Activated naive CD8-positive, alpha-beta T cell (primary cell): ENCODE measurements at regions not wholly inside any gene's neighbourhood (a gene's known extent, or its start where the extent isn't known, plus 50 kb on each side); places are given as distances from the start of the nearest gene placed in this dataset.

ENCODE experiments used
- H3K27ac Mint-ChIP-seq: one replicate; pipeline ENCODE4 v1.8.0; 2021; ENCODE audit warnings: mixed read lengths
- H3K27me3 Mint-ChIP-seq: one replicate; pipeline ENCODE4 v1.8.0; 2021; ENCODE audit warnings: mixed read lengths
- H3K36me3 Mint-ChIP-seq: one replicate; pipeline ENCODE4 v1.8.0; 2021; ENCODE audit warnings: mixed read lengths
- H3K4me1 Mint-ChIP-seq: one replicate; pipeline ENCODE4 v1.8.0; 2021; ENCODE audit warnings: low read depth, mixed read lengths
- H3K4me3 Mint-ChIP-seq: one replicate; pipeline ENCODE4 v1.8.0; 2021; ENCODE audit warnings: mild to moderate bottlenecking, mixed read lengths
- H3K9me3 Mint-ChIP-seq: one replicate; pipeline ENCODE4 v1.8.0; 2021; ENCODE audit warnings: low read depth, mixed read lengths

DNA sequence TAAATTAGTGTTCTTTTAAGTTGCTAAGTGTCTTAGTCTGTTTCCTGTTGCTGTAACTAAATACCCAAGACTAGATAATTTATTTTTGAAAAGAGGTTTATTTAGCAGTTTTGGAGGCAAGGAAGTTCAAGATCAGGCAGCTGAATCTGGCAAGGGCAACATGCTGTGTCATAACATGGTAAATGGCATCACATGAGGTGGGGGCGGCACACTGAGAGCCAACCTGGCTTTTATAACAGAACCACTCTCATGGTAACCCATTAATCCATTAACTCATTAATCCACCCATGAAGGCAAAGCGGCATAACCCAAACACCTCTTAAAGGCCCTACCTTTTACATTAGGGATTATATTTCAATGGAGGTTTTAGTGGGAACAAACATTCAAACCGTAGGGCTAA is 182.2 kb upstream of the GATB start:
- Mint-ChIP-seq H3K4me1 (peaks cover 21% of the 10 kb centered on the region), H3K9me3 (peaks cover 6% of the 10 kb centered on the region)

DNA sequence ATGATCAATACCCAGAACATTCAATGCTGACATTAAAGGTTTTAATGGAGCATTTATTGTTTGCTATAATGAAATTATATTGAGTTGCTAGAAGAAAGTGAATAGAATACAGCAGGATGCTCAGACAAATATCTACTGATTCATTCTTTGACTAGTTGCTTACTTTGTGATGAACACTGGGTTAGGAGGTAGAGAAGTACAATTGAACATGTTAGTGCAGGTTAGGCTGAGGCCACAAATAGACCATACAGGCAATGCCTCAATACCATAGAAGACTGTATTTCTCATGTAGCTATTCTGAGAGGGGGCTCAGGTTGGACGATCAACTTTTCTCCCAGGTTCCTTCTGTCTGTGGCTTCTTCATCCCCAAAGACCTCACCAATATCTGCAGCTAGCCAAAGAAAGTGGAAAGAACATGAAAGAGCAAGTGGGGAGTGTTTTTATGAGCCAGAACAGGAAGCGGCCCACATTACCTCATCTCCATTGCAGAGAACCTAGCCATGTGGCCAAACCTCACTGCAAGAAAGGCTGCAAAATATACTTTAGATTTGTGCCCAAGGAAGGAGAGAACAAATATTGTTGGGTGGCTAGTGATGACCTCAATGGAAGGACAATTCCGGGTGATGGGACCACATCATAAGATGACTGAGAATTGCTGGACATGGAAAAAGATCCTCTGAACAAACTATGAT is 180.3 kb upstream of the GATB start:
- Mint-ChIP-seq H3K4me1 (peaks cover 21% of the 10 kb centered on the region), H3K27me3 (no peaks in the 10 kb centered on the region), H3K27ac (peak overlapping the region; percentile 23), H3K4me3 (no peak overlapping the region), H3K9me3 (peaks cover 5% of the 10 kb centered on the region), H3K36me3 (peaks cover 16% of the 10 kb centered on the region)

More for the DNA sequence above, 182.2 kb upstream of the GATB start:
- Mint-ChIP-seq H3K36me3 (peaks cover 22% of the 10 kb centered on the region), H3K27me3 (no peaks in the 10 kb centered on the region), H3K27ac (no peak overlapping the region), H3K4me3 (no peak overlapping the region)

DNA sequence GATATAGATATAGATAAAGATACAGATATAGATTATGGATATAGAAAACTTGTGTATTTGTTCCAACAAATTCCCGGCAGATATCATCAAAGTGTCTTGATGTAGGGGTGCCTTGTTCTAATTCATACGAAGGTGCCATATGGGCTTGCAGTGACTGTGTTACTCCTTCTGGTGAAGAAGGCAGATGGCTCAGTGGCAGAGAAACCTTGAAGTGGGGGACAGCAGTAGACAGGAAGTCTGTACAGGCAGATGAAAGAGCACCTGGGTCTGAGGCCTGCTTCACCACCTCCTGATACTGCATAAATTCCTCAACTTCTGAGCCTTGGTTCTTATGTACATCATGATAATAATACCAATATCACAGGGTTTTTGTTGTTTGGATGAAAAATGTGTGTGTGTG is 179.5 kb upstream of the GATB start:
- Mint-ChIP-seq H3K27me3 (no peaks in the 10 kb centered on the region), H3K9me3 (peaks cover 5% of the 10 kb centered on the region), H3K27ac (peak overlapping the region; percentile 10), H3K36me3 (peaks cover 12% of the 10 kb centered on the region), H3K4me1 (peaks cover 21% of the 10 kb centered on the region), H3K4me3 (no peak overlapping the region)

DNA sequence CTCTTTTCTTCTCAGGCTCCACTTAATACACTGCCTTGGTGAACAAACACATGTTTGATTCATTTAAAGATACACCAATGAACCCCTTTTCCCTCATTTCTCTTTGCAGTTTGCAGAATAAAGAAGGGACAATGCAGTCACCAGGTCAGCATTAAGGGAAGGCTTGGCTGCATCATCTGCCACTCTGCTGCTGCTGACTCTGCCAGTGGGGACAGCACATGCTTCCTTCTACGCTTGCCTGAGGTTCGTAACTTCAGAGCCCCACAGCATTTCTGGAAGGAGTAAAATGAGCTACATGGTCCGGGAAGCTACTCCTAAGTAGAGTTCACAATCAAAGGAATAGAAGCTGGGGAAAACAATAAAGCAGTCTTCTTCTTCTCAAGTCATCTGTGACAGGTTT is 178.9 kb upstream of the GATB start:
- Mint-ChIP-seq H3K4me3 (no peak overlapping the region), H3K9me3 (peaks cover 5% of the 10 kb centered on the region), H3K36me3 (peaks cover 12% of the 10 kb centered on the region), H3K27ac (no peak overlapping the region), H3K4me1 (peaks cover 21% of the 10 kb centered on the region), H3K27me3 (no peaks in the 10 kb centered on the region)

DNA sequence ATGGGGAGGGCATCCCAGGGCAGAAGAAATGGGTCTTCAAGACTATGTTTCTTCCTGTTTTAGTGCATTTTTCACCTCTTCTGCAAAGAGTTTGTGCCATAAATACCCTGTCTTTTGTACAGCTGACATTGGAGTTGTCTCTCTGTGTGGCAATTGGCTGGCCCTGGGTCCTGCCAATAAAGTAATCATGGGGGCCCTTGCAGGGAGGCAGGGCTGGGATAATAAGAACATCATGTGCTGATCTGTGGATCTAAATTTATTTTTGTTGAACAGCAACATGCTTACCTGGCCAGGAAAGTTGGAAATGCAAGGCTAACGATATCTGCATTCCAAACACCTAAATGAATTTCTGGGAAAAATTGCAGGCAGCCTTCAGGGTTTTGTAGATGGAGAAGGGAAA is 174.6 kb upstream of the GATB start:
- no peak overlapping the region for H3K27ac Mint-ChIP-seq
- H3K36me3 Mint-ChIP-seq: no peaks in the 10 kb centered on the region
- H3K4me3 Mint-ChIP-seq: no peak overlapping the region
- no peaks in the 10 kb centered on the region for H3K27me3 Mint-ChIP-seq
- H3K4me1 Mint-ChIP-seq: peaks cover 7% of the 10 kb centered on the region
- no peaks in the 10 kb centered on the region for H3K9me3 Mint-ChIP-seq

DNA sequence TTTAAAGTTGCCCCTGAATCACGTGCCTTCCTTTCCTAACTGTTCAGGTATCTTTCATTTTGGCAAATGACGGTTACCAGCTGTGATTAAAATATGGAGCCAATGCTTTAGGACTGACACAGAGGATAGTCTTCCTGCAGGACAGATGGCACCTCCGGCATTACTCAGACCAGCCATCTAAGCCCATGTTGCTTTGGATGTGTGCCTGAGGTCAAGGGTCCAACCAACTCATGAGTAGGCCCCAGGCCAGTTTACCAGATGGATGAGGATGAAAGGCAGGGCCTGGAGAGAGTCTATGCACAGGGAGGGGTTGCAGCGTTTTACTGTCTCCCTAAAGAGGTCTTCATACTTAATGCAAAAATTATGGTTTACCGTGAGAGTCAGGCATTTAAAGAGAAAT is 174.0 kb upstream of the GATB start:
- Mint-ChIP-seq H3K4me1 (peaks cover 3% of the 10 kb centered on the region), H3K9me3 (no peaks in the 10 kb centered on the region), H3K27ac (no peak overlapping the region), H3K4me3 (no peak overlapping the region), H3K36me3 (no peaks in the 10 kb centered on the region), H3K27me3 (no peaks in the 10 kb centered on the region)

DNA sequence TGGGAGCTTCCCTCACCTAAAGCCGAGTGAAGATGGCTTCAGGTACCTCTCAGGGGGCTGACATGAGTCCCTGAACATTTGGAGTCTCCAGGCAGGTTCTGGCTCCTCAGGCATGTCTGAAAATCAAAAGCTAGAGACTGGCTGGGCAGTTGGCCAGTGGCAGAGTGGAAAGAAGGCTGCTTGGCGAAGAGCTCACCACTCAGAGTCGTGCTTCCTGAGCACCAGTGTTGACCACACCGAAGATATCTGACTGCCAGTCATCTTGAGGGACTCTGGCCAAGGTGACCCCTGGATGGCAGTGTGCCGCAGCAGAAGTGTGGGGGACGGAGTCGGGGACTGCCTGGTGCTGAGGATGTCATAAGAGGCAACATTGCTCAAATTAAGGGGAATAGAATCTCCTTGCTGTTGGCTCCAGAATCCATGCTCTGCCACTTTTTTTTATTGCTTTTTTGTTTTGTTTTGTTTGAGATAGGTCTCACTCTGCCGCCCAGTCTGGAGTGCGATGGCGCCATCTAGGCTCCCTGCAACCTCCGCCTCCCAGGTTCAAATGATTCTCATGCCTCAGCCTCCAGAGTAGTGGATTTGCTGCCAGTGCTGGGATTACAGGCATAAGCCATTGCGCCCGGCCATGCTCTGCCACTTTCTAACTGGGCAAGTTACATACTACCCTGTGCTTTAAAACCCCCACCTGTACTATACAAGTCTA is 172.5 kb upstream of the GATB start:
- H3K27me3 Mint-ChIP-seq: no peaks in the 10 kb centered on the region
- H3K4me3 Mint-ChIP-seq: no peak overlapping the region
- H3K9me3 Mint-ChIP-seq: no peaks in the 10 kb centered on the region
- no peaks in the 10 kb centered on the region for H3K36me3 Mint-ChIP-seq
- no peak overlapping the region for H3K27ac Mint-ChIP-seq
- no peaks in the 10 kb centered on the region for H3K4me1 Mint-ChIP-seq

DNA sequence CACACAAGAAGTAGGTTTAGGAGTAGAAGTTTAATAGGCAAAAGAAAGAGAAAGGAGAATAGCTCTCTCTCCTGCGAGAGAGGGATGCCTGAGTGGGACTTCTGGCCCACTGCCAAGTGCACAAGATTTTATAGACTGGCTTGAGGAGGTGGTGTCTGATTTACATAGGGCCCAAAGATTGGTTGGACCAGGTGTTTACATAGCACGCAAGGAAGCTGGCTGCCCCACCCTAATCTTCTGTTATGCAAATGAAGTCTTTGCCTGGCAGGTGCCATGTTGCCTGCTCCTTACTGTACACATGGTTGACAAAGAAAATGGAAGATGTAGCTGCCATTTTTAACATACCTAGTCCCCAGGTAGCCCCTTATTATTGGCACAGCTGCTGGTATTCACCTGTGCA is 170.8 kb upstream of the GATB start:
- Mint-ChIP-seq H3K9me3 (no peaks in the 10 kb centered on the region), H3K27me3 (no peaks in the 10 kb centered on the region), H3K36me3 (peaks cover under 1% of the 10 kb centered on the region), H3K4me1 (no peaks in the 10 kb centered on the region), H3K4me3 (no peak overlapping the region), H3K27ac (no peak overlapping the region)

DNA sequence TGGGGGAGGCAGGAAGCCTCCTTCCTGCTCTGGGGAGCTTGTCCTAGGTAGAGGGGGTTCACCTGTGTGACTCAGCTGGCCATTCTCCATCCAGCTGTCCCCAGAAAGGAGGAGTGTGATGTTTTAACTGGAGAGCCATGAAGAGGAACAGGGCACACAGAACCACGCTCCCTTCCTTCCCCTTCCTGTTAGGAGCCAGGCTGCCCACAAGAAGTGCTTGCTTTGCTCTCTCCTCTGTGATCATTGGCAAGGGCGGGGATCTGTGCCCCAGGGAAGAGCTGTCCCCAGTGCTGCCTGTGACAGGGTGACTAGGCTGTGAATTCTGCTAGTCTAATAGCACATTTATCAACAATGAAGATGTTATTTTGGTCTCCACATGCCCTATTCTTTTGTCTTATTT is 169.6 kb upstream of the GATB start:
- no peak overlapping the region for H3K27ac Mint-ChIP-seq
- no peaks in the 10 kb centered on the region for H3K4me1 Mint-ChIP-seq
- H3K36me3 Mint-ChIP-seq: peaks cover 2% of the 10 kb centered on the region
- H3K4me3 Mint-ChIP-seq: no peak overlapping the region
- no peaks in the 10 kb centered on the region for H3K9me3 Mint-ChIP-seq
- no peaks in the 10 kb centered on the region for H3K27me3 Mint-ChIP-seq

DNA sequence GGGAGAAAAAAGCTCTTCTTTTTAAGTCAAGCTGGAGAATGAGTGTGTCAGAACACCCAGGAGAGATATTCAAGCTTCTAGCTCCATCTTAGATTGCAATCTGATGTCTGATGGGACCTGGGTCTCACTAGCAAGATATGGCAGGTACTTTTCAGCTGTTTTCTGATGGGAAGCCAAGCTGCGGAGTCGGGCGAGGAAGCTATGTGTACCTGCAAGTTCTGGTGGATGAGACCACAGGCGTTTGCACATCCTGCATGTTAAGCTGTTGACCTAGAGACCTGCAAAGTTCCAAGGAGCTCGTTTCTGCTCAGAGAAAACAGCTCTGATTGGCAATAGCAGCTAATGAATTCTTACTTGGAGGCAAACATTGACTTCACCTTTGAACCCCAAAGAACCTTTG is 167.3 kb upstream of the GATB start:
- H3K9me3 Mint-ChIP-seq: no peaks in the 10 kb centered on the region
- no peaks in the 10 kb centered on the region for H3K27me3 Mint-ChIP-seq
- no peak overlapping the region for H3K27ac Mint-ChIP-seq
- H3K4me1 Mint-ChIP-seq: no peaks in the 10 kb centered on the region
- H3K36me3 Mint-ChIP-seq: peaks cover 2% of the 10 kb centered on the region
- H3K4me3 Mint-ChIP-seq: no peak overlapping the region

DNA sequence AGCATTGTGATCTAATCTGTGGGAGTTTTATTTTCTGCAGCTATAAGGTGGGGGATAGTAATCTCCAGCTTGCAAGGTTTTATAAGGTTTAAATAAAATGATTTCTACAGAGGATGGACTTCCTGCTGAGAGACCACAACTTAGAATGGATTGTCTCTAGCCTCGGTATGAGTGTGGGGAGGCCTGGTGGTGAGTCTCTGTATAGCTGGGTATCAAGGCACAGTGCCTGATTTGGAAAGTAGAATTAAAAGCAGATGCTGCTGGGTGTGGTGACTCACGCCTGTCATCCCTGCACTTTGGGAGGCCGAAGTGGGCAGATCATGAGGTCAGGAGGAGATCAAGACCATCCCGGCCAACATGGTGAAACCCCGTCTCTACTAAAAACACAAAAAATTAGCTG is 162.0 kb upstream of the GATB start:
- no peaks in the 10 kb centered on the region for H3K9me3 Mint-ChIP-seq
- H3K36me3 Mint-ChIP-seq: peaks cover 2% of the 10 kb centered on the region
- peaks cover 11% of the 10 kb centered on the region for H3K4me1 Mint-ChIP-seq
- no peak overlapping the region for H3K4me3 Mint-ChIP-seq
- no peaks in the 10 kb centered on the region for H3K27me3 Mint-ChIP-seq
- no peak overlapping the region for H3K27ac Mint-ChIP-seq

DNA sequence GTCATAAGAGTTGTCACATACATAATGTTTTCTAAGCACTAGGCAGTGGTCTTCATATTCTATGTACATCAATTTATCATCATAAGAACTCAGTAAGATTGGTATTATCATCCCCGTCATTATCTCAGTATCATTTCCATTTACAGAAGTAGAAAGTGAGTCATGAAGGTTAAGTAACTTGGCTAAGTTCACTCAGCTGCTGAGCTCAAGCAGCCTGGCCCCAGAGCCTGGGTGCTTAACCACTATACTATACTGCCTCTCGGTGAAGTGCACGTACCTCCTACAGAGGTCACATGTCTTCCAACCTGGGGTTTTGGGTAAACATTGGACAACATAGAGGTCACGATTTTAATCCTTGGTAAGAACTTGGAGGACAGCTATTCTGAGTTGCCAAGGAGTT is 161.5 kb upstream of the GATB start:
- H3K4me1 Mint-ChIP-seq: peaks cover 11% of the 10 kb centered on the region
- no peak overlapping the region for H3K4me3 Mint-ChIP-seq
- no peak overlapping the region for H3K27ac Mint-ChIP-seq
- H3K27me3 Mint-ChIP-seq: no peaks in the 10 kb centered on the region
- peaks cover 2% of the 10 kb centered on the region for H3K36me3 Mint-ChIP-seq
- no peaks in the 10 kb centered on the region for H3K9me3 Mint-ChIP-seq

DNA sequence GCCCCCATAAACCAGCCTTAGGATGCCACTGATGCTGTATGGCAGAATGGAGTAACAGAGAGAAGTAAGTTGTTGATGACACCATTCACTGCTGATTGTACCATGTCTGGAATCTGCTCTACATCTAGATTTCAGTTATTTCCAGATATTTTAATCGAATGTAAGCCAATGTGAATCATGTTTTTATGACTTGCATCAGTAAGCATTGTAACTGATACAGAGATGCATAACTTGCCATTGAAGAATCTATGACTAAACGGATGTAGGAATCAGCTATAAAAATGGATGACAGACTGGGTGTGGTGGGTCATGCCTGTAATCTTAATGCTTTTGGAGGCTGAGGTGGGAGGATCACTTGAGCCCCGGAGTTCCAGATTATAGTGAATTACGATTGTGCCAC is 161.0 kb upstream of the GATB start:
- Mint-ChIP-seq H3K27ac (no peak overlapping the region), H3K27me3 (no peaks in the 10 kb centered on the region), H3K4me3 (no peak overlapping the region), H3K36me3 (peaks cover 2% of the 10 kb centered on the region), H3K4me1 (peaks cover 11% of the 10 kb centered on the region), H3K9me3 (no peaks in the 10 kb centered on the region)

DNA sequence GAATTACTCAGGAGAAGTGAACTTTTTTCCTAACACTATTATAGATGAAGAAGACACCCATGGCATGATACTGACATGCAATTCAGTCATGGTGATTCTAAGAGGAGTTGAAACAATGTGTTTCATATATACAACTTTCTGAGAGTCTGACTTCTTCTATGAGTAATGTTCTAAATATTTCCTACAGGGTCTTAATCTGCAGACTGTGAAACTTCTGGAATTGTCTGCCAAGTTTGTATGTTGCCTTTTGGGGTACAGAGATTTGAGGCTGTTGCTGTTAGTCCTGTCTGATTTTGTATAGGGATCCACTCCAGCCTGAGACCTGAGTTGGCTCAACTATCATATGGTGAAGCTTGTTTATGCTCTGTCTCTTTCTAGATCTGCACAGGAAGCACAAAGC is 160.6 kb upstream of the GATB start:
- H3K4me3 Mint-ChIP-seq: no peak overlapping the region
- H3K9me3 Mint-ChIP-seq: no peaks in the 10 kb centered on the region
- H3K36me3 Mint-ChIP-seq: peaks cover under 1% of the 10 kb centered on the region
- H3K4me1 Mint-ChIP-seq: peaks cover 11% of the 10 kb centered on the region
- no peaks in the 10 kb centered on the region for H3K27me3 Mint-ChIP-seq
- no peak overlapping the region for H3K27ac Mint-ChIP-seq

DNA sequence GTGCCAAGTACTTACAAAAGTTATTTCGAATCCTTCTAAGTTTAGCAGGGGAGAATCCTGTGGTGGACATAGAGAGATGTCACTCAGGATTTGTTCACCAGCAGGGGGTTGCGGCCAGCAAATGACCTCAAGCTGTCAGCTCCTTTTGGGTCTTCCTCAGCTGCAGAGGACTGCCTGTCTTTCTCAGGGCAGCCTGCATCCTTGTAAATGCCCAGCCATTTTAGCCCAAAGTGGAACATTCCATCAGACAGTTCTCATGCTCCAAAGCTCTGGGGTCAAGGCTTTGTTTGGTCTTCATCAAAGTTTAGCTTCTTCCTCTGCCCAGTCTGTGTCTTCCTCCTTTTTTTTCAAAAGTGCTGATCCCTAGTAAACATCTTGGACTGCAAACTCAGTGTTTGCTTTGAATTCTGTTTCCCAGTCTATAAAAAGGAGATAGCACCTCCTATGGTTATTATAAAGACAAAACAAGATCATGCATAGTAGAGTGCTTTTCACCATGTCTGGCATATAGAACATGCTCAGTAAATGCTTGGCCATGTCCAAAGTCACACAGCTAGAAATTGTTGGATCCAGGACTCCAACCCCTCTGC is 156.4 kb upstream of the GATB start:
- no peak overlapping the region for H3K4me3 Mint-ChIP-seq
- H3K27ac Mint-ChIP-seq: no peak overlapping the region
- peaks cover 2% of the 10 kb centered on the region for H3K36me3 Mint-ChIP-seq
- H3K4me1 Mint-ChIP-seq: peaks cover 8% of the 10 kb centered on the region
- no peaks in the 10 kb centered on the region for H3K9me3 Mint-ChIP-seq
- H3K27me3 Mint-ChIP-seq: no peaks in the 10 kb centered on the region
